K562 (cell line): ENCODE measurements at regions not wholly inside any gene's neighbourhood (a gene's known extent, or its start where the extent isn't known, plus 50 kb on each side); places are given as distances from the start of the nearest gene placed in this dataset.

Experiments used
- ATAC-seq: fragments of 200-7000 bp; cut with Tn5 transposase; 3 replicates; pipeline ENCODE4 v1.9.1; 2020; ENCODE audit warnings: moderate library complexity
- BruUV-seq: library from RNA; stranded (reverse); fragments of 400-500 nt; replicated peaks from 2 replicates; lab custom pipeline; 2021; lab: Mats Ljungman, UMichigan
- CTCF ChIA-PET: fragments of 300-600 bp; formaldehyde crosslinking; extraction: SDS; loops from one replicate; lab custom pipeline; 2021; ENCODE audit warnings: low intra/inter-chr PET ratio; lab: Yijun Ruan, JAX
- POLR2A ChIA-PET: fragments of 300-600, 350-650 bp; sonication (Branson Sonifier 250); formaldehyde crosslinking; extraction: SDS; loops from one replicate; lab custom pipeline; 2021; ENCODE audit warnings: antibody characterized with exemption, inconsistent platforms; lab: Yijun Ruan, JAX
- DNase-seq, 4 experiments: peaks; one replicate each; pipeline versions ENCODE4 v3.0.0 to v3.0.0-alpha.2; 2011 to 2018; ENCODE audit warnings: low spot score in 3 of 4, mixed read lengths in 3 of 4; ENCODE audit errors: extremely low read depth in 1 of 4
- FAIRE-seq: peaks from 2 replicates; lab custom pipeline; 2011; peaks lifted over from hg19 to GRCh38; lab: Jason Lieb, UNC
- H2AFZ ChIP-seq: 2 replicates; pipeline ENCODE4 v1.6.0; 2011; ENCODE audit warnings: low read depth, low read length, control low read depth, inconsistent platforms
- H3K27ac ChIP-seq: fragments of 200-600 bp; 3 replicates; pipeline ENCODE4 v1.8.0; 2011; ENCODE audit warnings: low read depth, mild to moderate bottlenecking, control low read depth, inconsistent platforms, low read length, moderate library complexity, mixed read lengths; ENCODE audit errors: extremely low read depth
- H3K27me3 ChIP-seq, 2 experiments: fragments of 300-600 bp in 1 of 2; 2 replicates in 1 of 2; 3 replicates in 1 of 2; pipeline versions ENCODE4 v1.6.0 to v1.8.0; 2011; ENCODE audit warnings: inconsistent platforms in 2 of 2, low read length in 2 of 2, mild to moderate bottlenecking in 1 of 2, mixed read lengths in 1 of 2, moderate library complexity in 1 of 2; ENCODE audit not compliant: control insufficient read depth in 2 of 2, insufficient read depth in 2 of 2
- H3K36me3 ChIP-seq: fragments of 300-600 bp; 3 replicates; pipeline ENCODE4 v1.8.0; 2011; ENCODE audit warnings: mild to moderate bottlenecking, low read length, inconsistent platforms; ENCODE audit not compliant: control insufficient read depth, insufficient read depth
- H3K4me1 ChIP-seq, 2 experiments: fragments of 200-600 bp in 1 of 2; replicated peaks in 1 of 2; 2 replicates in 1 of 2; 3 replicates in 1 of 2; pipeline versions ENCODE4 v1.5.1 to v1.8.0; 2011; ENCODE audit warnings: inconsistent platforms in 2 of 2, low read length in 2 of 2, mild to moderate bottlenecking in 1 of 2, mixed read lengths in 1 of 2, moderate library complexity in 1 of 2; ENCODE audit not compliant: control insufficient read depth in 2 of 2, insufficient read depth in 2 of 2
- H3K4me2 ChIP-seq: 2 replicates; pipeline ENCODE4 v1.6.1; 2011; ENCODE audit warnings: low read length, control low read depth, inconsistent platforms, mixed read lengths; ENCODE audit not compliant: insufficient read depth
- H3K4me3 ChIP-seq: fragments of 200-600 bp; sonication (generic), shearing (Covaris generic); 2 replicates; pipeline ENCODE4 v1.5.1; 2016; ENCODE audit warnings: control low read depth, inconsistent platforms
- H3K79me2 ChIP-seq: fragments of 200-600 bp; 3 replicates; pipeline ENCODE4 v1.8.0; 2011; ENCODE audit warnings: low read length, inconsistent platforms; ENCODE audit not compliant: control insufficient read depth, insufficient read depth
- H3K9ac ChIP-seq, 2 experiments: 2 replicates each; pipeline versions ENCODE4 v1.6.0 to v1.6.1; 2011; ENCODE audit warnings: low read depth in 2 of 2, low read length in 2 of 2, control low read depth in 1 of 2, inconsistent platforms in 1 of 2, mild to moderate bottlenecking in 1 of 2, mixed read lengths in 1 of 2; ENCODE audit not compliant: insufficient read depth in 1 of 2
- H3K9me1 ChIP-seq: one replicate; pipeline ENCODE4 v1.6.0; 2011; ENCODE audit warnings: inconsistent platforms, mild to moderate bottlenecking, low read length, moderate library complexity; ENCODE audit not compliant: control insufficient read depth, insufficient read depth
- H3K9me3 ChIP-seq: replicated peaks from 2 replicates; pipeline ENCODE4 v1.5.1; 2011; ENCODE audit warnings: low read depth, low read length, inconsistent platforms; ENCODE audit not compliant: control insufficient read depth, insufficient read depth
- H4K20me1 ChIP-seq: replicated peaks from 2 replicates; pipeline ENCODE4 v1.6.1; 2011; ENCODE audit warnings: low read length, inconsistent platforms, mixed read lengths; ENCODE audit not compliant: control insufficient read depth, insufficient read depth
- DMBX1 ChIP-seq: fragments of 250-450 bp; sonication (Bioruptor Pico); IDR thresholded peaks from 2 replicates; pipeline ENCODE4 v1.8.0; 2022; ENCODE audit warnings: inconsistent platforms, mild to moderate bottlenecking, moderate library complexity, borderline replicate concordance
- KLF13 ChIP-seq: fragments of 450-650 bp; IDR thresholded peaks from 2 replicates; pipeline ENCODE4 v1.6.1; 2016; ENCODE audit warnings: missing genetic modification characterization, low read depth, mild to moderate bottlenecking, missing compliant biosample characterization, moderate library complexity, borderline replicate concordance
- MCM7 ChIP-seq, 2 experiments: fragments of 450-650 bp; IDR thresholded peaks; 2 replicates each; pipeline ENCODE4 v1.6.1; 2016 to 2018
- MYNN ChIP-seq, 2 experiments: sonication (generic); formaldehyde crosslinking in 1 of 2; IDR thresholded peaks; 2 replicates each; pipeline versions ENCODE4 v1.5.0 to v1.6.1; 2016 to 2020; ENCODE audit warnings: antibody characterized with exemption in 1 of 2, missing genetic modification reagents in 1 of 2
- OTX1 ChIP-seq: fragments of 450-650 bp; formaldehyde crosslinking; IDR thresholded peaks from 2 replicates; pipeline ENCODE4 v1.4.0; 2022; ENCODE audit warnings: mild to moderate bottlenecking
- PPARD ChIP-seq: fragments of 250-450 bp; sonication (Bioruptor Pico); IDR thresholded peaks from 2 replicates; pipeline ENCODE4 v1.8.0; 2022; ENCODE audit warnings: inconsistent platforms, mild to moderate bottlenecking, moderate library complexity
- RB1 ChIP-seq: fragments of 450-650 bp; IDR thresholded peaks from 2 replicates; pipeline ENCODE4 v1.6.1; 2017; ENCODE audit warnings: low read depth, mild to moderate bottlenecking
- RBM25 ChIP-seq: fragments of 200-400 bp; formaldehyde crosslinking; IDR thresholded peaks from 2 replicates; pipeline ENCODE4 v1.6.1; 2018; ENCODE audit warnings: low read length, low read depth, moderate library complexity; ENCODE audit not compliant: severe bottlenecking
- SMAD1 ChIP-seq: fragments of 150-350 bp; IDR thresholded peaks from 2 replicates; pipeline ENCODE4 v1.6.1; 2014; ENCODE audit warnings: low read length, low read depth; ENCODE audit not compliant: partially characterized antibody
- WGBS: fragments of 100-300 bp; shearing (Covaris generic); methylation state at CpG from one replicate; pipeline ENCODE4 v1.1.6; 2016; ENCODE audit warnings: low coverage, mixed read lengths; ENCODE audit not compliant: insufficient coverage; ENCODE audit errors: missing lambda C conversion rate; 5-methylcytosine and 5-hydroxymethylcytosine counted together
- in situ Hi-C: fragments of 300-500 bp; cut with MboI; formaldehyde crosslinking; loops from 4 replicates; pipeline ENCODE4 v1.15.0; 2018; ENCODE audit warnings: inconsistent platforms, mixed read lengths
- intact Hi-C: fragments of 100-400 bp; cut with micrococcal nuclease; formaldehyde crosslinking; loops from 2 replicates; pipeline ENCODE4 v1.14.2; 2022
- TF ChIP-seq, protein P1 (sequence below): sonication (generic); formaldehyde crosslinking; IDR thresholded peaks from 2 replicates; pipeline ENCODE4 v1.8.0; 2022; ENCODE audit warnings: mild to moderate bottlenecking, low read depth, missing genetic modification reagents
- TF ChIP-seq, protein P2 (sequence below): fragments of 450-650 bp; IDR thresholded peaks from 2 replicates; pipeline ENCODE4 v1.7.0; 2016; ENCODE audit warnings: borderline replicate concordance

- TF ChIP-seq KLF13 (tag) = no peak
- ATAC-seq (no peak), FAIRE-seq (no peak)
Observed at GRCh38 chr5:91293131-91293530, 90.0 kb downstream of the ARRDC3 start.

GRCh38 chr5:91291628-91292569 lies 91.2 kb downstream of the ARRDC3 start:
- peak in 2 of 4 experiments; percentile 38 to 64 for DNase-seq
- peak overlapping the region; percentile 22; the same call in 1 of the 3 replicates for H3K27ac ChIP-seq
- TF ChIP-seq PPARD (CRISPR knock-in tag) = no peak
- TF ChIP-seq RBM25 = no peak
- no peak for TF ChIP-seq RB1
- peak; percentile 96 for TF ChIP-seq OTX1 (CRISPR knock-in tag)
- TF ChIP-seq SMAD1 = no peak
- peak; percentile 94 for TF ChIP-seq DMBX1 (CRISPR knock-in tag)
- TF ChIP-seq MCM7 (IDR thresholded peaks at IDR 0.05) = no peak
- TF ChIP-seq, protein P1, sequence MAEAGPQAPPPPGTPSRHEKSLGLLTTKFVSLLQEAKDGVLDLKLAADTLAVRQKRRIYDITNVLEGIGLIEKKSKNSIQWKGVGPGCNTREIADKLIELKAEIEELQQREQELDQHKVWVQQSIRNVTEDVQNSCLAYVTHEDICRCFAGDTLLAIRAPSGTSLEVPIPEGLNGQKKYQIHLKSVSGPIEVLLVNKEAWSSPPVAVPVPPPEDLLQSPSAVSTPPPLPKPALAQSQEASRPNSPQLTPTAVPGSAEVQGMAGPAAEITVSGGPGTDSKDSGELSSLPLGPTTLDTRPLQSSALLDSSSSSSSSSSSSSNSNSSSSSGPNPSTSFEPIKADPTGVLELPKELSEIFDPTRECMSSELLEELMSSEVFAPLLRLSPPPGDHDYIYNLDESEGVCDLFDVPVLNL (CRISPR knock-in tag) = no peak
- TF ChIP-seq MYNN (IDR thresholded peaks at IDR 0.05) = no peak
- no peak for TF ChIP-seq MYNN (CRISPR knock-in tag; IDR thresholded peaks at IDR 0.05)
- TF ChIP-seq, protein P2, sequence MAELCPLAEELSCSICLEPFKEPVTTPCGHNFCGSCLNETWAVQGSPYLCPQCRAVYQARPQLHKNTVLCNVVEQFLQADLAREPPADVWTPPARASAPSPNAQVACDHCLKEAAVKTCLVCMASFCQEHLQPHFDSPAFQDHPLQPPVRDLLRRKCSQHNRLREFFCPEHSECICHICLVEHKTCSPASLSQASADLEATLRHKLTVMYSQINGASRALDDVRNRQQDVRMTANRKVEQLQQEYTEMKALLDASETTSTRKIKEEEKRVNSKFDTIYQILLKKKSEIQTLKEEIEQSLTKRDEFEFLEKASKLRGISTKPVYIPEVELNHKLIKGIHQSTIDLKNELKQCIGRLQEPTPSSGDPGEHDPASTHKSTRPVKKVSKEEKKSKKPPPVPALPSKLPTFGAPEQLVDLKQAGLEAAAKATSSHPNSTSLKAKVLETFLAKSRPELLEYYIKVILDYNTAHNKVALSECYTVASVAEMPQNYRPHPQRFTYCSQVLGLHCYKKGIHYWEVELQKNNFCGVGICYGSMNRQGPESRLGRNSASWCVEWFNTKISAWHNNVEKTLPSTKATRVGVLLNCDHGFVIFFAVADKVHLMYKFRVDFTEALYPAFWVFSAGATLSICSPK = no peak

More at GRCh38 chr5:91293131-91293530, 90.0 kb downstream of the ARRDC3 start:
- Histone ChIP-seq H3K4me3 (no peak overlapping the region), H3K4me2 (no peak overlapping the region), H3K9me3 (no peaks in the 10 kb centered on the region), H3K4me1 (peaks cover 0 to 14% of the 10 kb centered on the region in 2 experiments; a peak in 3 of 5 replicates), H3K9ac (no peak overlapping the region), H3K9me1 (no peaks in the 10 kb centered on the region), H3K27me3 (no peaks in the 10 kb centered on the region), H3K27ac (no peak overlapping the region), H3K36me3 (no peaks in the 10 kb centered on the region), H4K20me1 (no peaks in the 10 kb centered on the region), H3K79me2 (no peaks in the 10 kb centered on the region), H2AFZ (no peak overlapping the region; the same call in 1 of the 2 replicates)
- no peak for DNase-seq
- BruUV-seq = no TSS peak
- intact Hi-C loops (no loop called here), in situ Hi-C loops (no loop called here)
- ChIA-PET CTCF (no interaction called here), POLR2A (interaction anchor here (0.7 kb wide), 1 partner anchor 73 kb away, joined by 4 read pairs; no protein-coding TSS in a partner anchor)

More at GRCh38 chr5:91291628-91292569, 91.2 kb downstream of the ARRDC3 start:
- Histone ChIP-seq H3K4me2 (no peak overlapping the region; the same call in 1 of the 2 replicates), H3K4me3 (no peak overlapping the region), H2AFZ (peak overlapping the region; percentile 78), H3K79me2 (no peaks in the 10 kb centered on the region), H3K9me1 (no peaks in the 10 kb centered on the region), H3K36me3 (no peaks in the 10 kb centered on the region), H3K9me3 (no peaks in the 10 kb centered on the region), H3K9ac (no peak overlapping the region), H4K20me1 (no peaks in the 10 kb centered on the region), H3K27me3 (no peaks in the 10 kb centered on the region), H3K4me1 (peaks cover 0 to 14% of the 10 kb centered on the region in 2 experiments; a peak in 3 of 5 replicates)
- POLR2A ChIA-PET = interaction anchor here (0.8 to 2.1 kb wide), 6 partner anchors 9 to 93 kb away, joined by 3 to 11 read pairs (median 4); no protein-coding TSS in a partner anchor
- in situ Hi-C loops (no loop called here), intact Hi-C loops (no loop called here)
- peak; percentile 55 for FAIRE-seq
- 19% methylated on average over 4 of the region's 4 CpGs for WGBS
- CTCF ChIA-PET = no interaction called here
- ATAC-seq = peak; percentile 90
- no TSS peak for BruUV-seq
